SK-MEL-5 (cell line): ENCODE measurements at regions not wholly inside any gene's neighbourhood (a gene's known extent, or its start where the extent isn't known, plus 50 kb on each side); places are given as distances from the start of the nearest gene placed in this dataset.

ENCODE experiments used
- DNase-seq: peaks from one replicate; pipeline ENCODE4 v3.0.0-alpha.2; 2016; ENCODE audit warnings: low read depth, low spot score
- in situ Hi-C: cut with HindIII; loops from 2 replicates; pipeline ENCODE4 v1.10.0; 2016; ENCODE audit warnings: low sequenced_read_pairs, high pct_unique_total_duplicates, low pct_unique_long_range_greater_than_20kb

DNA sequence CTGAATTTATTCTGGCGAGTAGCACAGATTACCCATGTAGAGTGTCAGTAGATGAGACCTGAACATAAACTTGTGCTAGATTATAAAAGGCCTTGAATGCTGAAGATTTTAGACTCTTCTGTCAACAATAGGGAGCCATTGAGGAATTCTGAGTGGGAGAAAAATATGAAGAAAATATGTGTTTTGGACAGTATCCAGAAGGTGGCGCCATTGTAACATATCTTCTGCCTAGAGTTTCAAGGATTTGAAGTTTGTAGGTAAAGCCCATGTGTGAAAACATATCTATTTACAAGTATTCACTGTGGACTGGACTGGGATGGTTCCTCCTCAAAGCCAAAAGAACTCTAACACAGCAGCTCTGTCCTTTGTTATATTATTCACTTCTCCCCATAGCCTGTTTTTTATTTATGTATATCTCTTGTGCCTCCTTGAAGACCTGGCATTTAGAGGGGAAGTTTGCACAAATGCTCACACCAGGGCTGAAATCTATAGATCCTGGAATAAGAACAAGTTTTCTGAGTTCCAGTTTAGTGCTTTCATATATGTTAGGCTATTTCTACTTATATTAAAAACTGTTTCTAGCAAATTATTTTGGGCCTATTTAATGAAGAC is 124.9 kb downstream of the RDH14 start:
- peak; percentile 80 for DNase-seq
- in situ Hi-C loops = no loop called here

DNA sequence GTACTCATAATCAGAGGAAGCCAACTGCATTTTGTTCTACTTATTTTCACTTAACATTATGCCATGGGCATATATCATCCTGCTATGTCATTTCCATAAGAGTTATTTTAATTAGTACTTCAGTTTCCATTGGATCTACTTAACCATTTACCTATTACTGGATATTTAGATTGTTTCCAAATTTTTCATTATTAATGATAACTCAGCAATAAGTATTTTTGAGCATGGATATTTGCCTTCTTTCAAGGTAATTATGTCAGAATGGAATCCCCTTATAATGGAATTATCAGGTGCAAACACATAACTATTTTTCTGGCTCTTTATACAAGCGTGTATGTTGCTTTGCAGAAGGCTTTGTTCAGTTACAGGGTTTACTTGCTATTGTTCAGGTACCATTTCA is 126.6 kb downstream of the RDH14 start:
- in situ Hi-C loops = no loop called here
- no peak for DNase-seq

- no peak for DNase-seq
- in situ Hi-C loops = no loop called here
These were observed 127.5 kb downstream of the RDH14 start for GRCh38 chr2:18432999-18433398.

DNA sequence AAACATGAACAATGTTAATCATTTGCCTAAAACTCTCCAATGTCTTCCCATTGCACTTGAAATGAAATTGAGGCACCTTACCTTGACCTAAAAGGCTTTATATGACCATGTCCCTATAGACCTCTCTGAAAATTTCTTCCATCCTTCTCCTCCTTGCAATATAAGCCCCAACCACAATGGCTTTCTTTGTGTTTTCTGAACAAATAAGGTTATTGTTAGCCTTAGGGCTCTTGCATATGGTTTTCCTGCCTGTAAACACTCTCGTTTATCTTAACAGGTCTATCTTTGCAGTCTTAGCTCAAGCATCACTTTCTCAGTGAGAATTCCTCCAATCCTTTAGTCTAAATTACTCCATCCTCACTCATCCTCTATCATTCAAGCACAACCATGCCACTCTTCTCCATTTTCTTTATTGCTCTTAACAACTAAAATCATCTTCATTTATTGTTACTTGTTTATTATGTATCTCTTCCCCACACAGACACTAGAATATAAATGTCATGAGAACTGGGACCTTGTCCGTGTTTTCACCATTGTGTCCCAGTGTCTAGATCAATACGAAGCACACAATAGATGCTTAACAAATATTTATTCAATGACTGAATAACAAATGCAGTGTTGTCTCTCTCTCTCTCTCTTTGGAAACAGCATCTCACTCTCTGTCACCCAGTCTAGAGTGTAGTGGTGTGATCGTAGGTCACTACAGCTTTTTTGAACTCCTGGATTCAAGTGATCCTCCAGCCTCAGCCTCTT is 129.3 kb downstream of the RDH14 start:
- peak; percentile 78 for DNase-seq
- in situ Hi-C loops = no loop called here

GRCh38 chr2:18428516-18428915 is 131.9 kb downstream of the RDH14 start:
- in situ Hi-C loops = no loop called here

GRCh38 chr2:18427762-18428161 is 132.7 kb downstream of the RDH14 start:
- DNase-seq = no peak
- in situ Hi-C loops = no loop called here

More at GRCh38 chr2:18428516-18428915, 131.9 kb downstream of the RDH14 start:
- no peak for DNase-seq

DNA sequence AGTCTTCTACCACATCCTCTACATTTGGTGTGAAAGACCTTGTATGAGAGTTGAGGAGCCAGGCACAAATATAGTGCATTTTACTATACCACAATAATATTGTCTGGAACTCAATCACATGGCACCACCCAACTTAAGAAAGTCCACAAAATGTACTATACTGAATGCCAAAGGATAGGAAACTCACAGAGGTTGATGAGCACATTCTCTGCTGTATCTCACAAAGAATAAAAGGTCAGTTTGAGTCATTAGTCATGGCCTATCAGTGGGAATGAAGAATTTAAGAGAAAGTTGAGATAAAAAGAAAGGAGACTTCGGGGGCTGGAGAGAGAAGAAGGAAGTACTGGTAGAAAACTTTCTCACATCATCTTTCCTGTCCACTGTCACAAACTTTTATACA is 134.3 kb downstream of the RDH14 start:
- in situ Hi-C loops = no loop called here
- DNase-seq = no peak

GRCh38 chr2:18425210-18425703 is 135.2 kb downstream of the RDH14 start:
- no peak for DNase-seq
- in situ Hi-C loops = no loop called here

- in situ Hi-C loops = no loop called here
- no peak for DNase-seq
These were observed 136.8 kb downstream of the RDH14 start for GRCh38 chr2:18423636-18424035.

DNA sequence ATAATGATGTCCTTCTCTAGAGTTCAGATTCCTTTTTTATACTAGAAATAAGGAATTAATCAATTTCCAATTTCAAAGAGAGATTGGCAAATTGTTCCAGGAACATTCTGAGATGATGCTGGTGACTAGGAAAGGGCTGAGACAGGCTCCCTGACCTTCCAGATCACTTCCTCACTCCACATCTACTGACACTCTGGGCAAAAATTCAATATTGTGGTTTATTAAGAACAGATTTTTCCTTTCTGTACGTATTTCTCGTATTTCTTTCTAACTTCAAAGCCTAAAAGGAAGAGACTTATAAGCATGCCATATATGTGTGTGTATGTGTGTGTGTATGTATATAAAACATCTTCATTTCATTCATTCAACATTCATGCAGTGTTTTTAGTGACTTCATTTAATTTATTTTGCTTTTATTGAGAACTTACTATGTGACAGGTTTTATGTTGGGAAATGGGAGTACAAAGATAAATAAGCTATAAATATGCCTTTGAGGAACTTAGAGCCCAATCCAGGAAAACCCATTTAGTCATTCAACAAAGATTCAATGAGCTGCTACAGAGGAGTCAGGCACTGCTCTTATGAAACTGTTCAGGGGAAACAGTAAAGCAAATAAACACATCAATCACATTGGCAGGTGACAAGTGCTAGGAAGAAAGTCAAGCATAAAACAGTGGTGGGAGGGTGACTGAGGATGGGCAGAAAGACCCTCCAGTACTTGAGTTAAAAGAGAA is 137.9 kb downstream of the RDH14 start:
- in situ Hi-C loops = no loop called here
- no peak for DNase-seq

DNA sequence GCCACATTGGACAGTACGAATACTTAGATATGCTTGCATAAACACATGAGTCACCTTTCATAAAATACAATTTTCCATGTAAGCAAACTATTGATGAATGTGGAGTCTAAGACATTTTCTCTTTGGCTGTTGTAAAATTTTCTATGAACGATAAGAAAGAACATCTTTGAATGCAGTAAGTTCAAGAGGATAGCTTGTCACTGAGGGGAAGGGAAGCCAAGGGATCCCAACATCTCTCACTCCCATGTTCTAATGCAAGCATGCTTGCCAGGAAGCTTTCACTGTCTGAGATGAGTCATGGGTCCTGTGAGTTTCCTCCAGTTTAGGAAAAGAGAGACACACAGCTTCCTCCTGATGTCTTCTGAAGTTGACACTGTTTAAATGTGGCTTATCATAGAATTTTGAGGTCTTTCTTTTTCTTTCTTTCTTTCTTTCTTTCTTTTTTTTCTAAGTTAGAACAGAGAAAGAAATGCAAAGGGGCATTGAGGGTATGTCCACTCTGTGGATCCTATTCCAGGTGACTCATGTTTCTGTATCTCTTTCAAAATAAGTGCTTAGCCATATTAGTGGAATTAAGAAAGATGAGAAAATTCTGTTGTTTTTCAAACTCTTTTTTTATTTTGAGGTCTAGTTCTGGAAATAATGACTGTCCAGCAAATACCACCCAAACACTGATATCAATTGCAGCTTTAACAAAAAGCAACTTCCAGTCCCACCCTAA is 146.6 kb downstream of the RDH14 start:
- in situ Hi-C loops = no loop called here
- peak; percentile 63 for DNase-seq

GRCh38 chr2:18412980-18413675 is 147.3 kb downstream of the RDH14 start:
- no peak for DNase-seq
- in situ Hi-C loops = no loop called here

- in situ Hi-C loops = no loop called here
- no peak for DNase-seq
These were observed 148.8 kb downstream of the RDH14 start for GRCh38 chr2:18411626-18412025.

- in situ Hi-C loops = no loop called here
- DNase-seq = no peak
These were observed 149.9 kb downstream of the RDH14 start for GRCh38 chr2:18410543-18410942.

GRCh38 chr2:18408638-18409037 is 151.8 kb downstream of the RDH14 start:
- in situ Hi-C loops = no loop called here
- DNase-seq = no peak

DNA sequence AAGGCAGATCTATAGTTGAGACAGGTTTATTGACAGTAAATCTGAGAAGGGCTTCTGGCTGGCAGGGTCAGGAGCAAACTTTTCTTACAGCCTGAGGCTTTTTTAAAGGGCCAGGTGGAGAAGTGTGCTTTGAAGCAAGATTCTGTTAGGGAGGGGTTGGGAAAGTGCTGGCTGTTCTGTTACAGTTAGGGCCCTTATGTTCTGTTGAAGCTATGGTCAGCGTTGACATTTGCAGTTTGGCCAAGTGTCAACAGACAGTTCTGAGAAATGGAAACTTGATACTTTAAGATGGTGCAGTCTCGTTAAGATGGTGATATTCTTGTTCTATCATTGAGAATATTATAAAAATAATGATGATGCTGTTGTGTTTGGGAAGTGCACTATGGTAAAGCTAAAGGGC is 154.2 kb downstream of the RDH14 start:
- in situ Hi-C loops = no loop called here
- DNase-seq = no peak

DNA sequence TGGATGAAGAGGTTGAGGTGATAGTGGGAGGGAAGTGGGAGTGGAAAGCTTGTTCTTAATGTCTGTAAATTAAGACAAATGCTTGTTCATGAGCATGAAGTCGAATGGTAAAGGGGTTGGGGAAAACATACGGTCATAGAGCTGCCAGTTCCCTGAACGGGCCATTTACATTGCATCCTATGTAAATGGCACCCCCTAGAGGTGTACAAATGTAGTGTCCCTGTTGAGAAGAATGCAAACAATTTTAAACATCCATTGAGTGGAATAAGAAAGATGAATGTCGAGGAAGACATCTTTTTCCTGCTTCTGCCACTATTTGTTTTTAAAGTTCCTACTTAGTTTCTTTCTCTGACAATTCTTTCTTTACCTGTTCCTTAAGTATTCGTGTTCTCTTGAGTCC is 155.7 kb downstream of the RDH14 start:
- DNase-seq = peak; percentile 69

More for the DNA sequence above, 155.7 kb downstream of the RDH14 start:
- in situ Hi-C loops = no loop called here
